Kidney epithelial cell (primary cell): ENCODE measurements at regions not wholly inside any gene's neighbourhood (a gene's known extent, or its start where the extent isn't known, plus 50 kb on each side); places are given as distances from the start of the nearest gene placed in this dataset.

Experiments used
- DNase-seq: peaks from one replicate; pipeline ENCODE4 v3.0.0-alpha.2; 2010; ENCODE audit warnings: low read depth
- H3K27me3 ChIP-seq: 2 replicates; pipeline ENCODE4 v1.6.0; 2011; ENCODE audit warnings: low read length; ENCODE audit not compliant: control insufficient read depth, insufficient read depth
- H3K36me3 ChIP-seq: 2 replicates; pipeline ENCODE4 v1.5.1; 2011; ENCODE audit warnings: low read length; ENCODE audit not compliant: control insufficient read depth, insufficient read depth
- H3K4me3 ChIP-seq: 2 replicates; pipeline ENCODE4 v1.5.1; 2011; ENCODE audit warnings: low read depth, mild to moderate bottlenecking, control low read depth, low read length
- TF ChIP-seq, protein P1 (sequence below): IDR thresholded peaks from 2 replicates; pipeline ENCODE4 v1.5.1; 2011; ENCODE audit warnings: mild to moderate bottlenecking, moderate library complexity, low read length, control low read depth, inconsistent platforms; ENCODE audit not compliant: insufficient read depth, poor library complexity, severe bottlenecking

DNA sequence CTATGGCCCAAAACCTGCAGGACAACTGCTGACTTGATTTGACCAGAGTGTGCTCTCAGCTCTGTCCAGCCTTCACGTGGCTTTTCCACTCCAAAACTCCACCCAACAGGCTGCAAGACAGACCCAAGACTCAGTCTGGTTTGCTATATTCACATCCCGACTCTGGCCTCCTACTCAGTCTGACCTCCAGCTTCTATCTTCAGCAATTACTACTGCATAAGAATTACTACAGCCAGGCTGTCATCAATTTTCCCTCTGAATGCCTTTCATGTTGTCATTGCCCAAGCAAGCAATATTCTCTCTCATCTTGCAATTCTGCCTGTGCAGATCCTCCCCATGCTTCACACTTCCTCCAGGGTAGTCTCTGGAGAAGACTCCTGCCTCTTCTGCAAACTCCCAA is 53.6 kb upstream of the GYPC start:
- H3K27me3 ChIP-seq = no peaks in the 10 kb centered on the region
- H3K4me3 ChIP-seq = no peak overlapping the region
- DNase-seq = no peak
- H3K36me3 ChIP-seq = no peaks in the 10 kb centered on the region
- TF ChIP-seq, protein P1, sequence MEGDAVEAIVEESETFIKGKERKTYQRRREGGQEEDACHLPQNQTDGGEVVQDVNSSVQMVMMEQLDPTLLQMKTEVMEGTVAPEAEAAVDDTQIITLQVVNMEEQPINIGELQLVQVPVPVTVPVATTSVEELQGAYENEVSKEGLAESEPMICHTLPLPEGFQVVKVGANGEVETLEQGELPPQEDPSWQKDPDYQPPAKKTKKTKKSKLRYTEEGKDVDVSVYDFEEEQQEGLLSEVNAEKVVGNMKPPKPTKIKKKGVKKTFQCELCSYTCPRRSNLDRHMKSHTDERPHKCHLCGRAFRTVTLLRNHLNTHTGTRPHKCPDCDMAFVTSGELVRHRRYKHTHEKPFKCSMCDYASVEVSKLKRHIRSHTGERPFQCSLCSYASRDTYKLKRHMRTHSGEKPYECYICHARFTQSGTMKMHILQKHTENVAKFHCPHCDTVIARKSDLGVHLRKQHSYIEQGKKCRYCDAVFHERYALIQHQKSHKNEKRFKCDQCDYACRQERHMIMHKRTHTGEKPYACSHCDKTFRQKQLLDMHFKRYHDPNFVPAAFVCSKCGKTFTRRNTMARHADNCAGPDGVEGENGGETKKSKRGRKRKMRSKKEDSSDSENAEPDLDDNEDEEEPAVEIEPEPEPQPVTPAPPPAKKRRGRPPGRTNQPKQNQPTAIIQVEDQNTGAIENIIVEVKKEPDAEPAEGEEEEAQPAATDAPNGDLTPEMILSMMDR = no peak
